B cell (primary cell): ENCODE measurements at regions not wholly inside any gene's neighbourhood (a gene's known extent, or its start where the extent isn't known, plus 50 kb on each side); places are given as distances from the start of the nearest gene placed in this dataset.

Source experiments
- ATAC-seq: fragments of 200-7000 bp; cut with Tn5 transposase; one replicate; pipeline ENCODE4 v1.10.0; 2021; ENCODE audit warnings: low read depth, mild to moderate bottlenecking, moderate number of reproducible peaks, moderate library complexity
- CTCF ChIA-PET: fragments of 350-600 bp; sonication (Branson Sonifier 250); formaldehyde crosslinking; loops from one replicate; lab custom pipeline; 2021; ENCODE audit warnings: antibody characterized with exemption, inconsistent platforms; lab: Charles Lee
- POLR2A ChIA-PET: fragments of 350-600 bp; sonication (Branson Sonifier 250); formaldehyde crosslinking; loops from one replicate; lab custom pipeline; 2021; ENCODE audit warnings: antibody characterized with exemption; lab: Charles Lee
- DNase-seq: peaks from one replicate; pipeline ENCODE4 v3.0.0; 2013
- H2AFZ ChIP-seq: 2 replicates; pipeline ENCODE4 v1.6.1; 2012; ENCODE audit warnings: mild to moderate bottlenecking, low read depth, low read length; ENCODE audit not compliant: insufficient read depth, poor library complexity, severe bottlenecking
- H3K27ac ChIP-seq, 2 donors: 1 replicate in 1 of 2; 2 replicates in 1 of 2; pipeline ENCODE4 v1.5.1; 2012 to 2013; ENCODE audit warnings: low read length in 2 of 2, mild to moderate bottlenecking in 2 of 2, moderate library complexity in 1 of 2
- H3K27me3 ChIP-seq, 4 experiments: fragments of 200-600 bp in 1 of 4; sonication (generic) in 1 of 4; replicated peaks in 1 of 4; 1 replicate in 2 of 4; 2 replicates in 2 of 4; pipeline versions ENCODE4 v1.6.1 to v1.7.0; 2013 to 2016; ENCODE audit warnings: low read length in 3 of 4, mild to moderate bottlenecking in 2 of 4, mixed read lengths in 1 of 4, moderate library complexity in 1 of 4; ENCODE audit not compliant: insufficient read depth in 4 of 4, control insufficient read depth in 3 of 4; ENCODE audit errors: control extremely low read depth in 1 of 4
- H3K36me3 ChIP-seq, 2 experiments: replicated peaks in 1 of 2; 1 replicate in 1 of 2; 2 replicates in 1 of 2; pipeline versions ENCODE4 v1.6.1 to v1.7.1; 2013; ENCODE audit warnings: low read length in 1 of 2; ENCODE audit not compliant: insufficient read depth in 2 of 2, control insufficient read depth in 1 of 2; ENCODE audit errors: control extremely low read depth in 1 of 2, extremely low read depth in 1 of 2
- H3K4me1 ChIP-seq, 2 donors: fragments of 200-600 bp in 1 of 2; sonication (generic) in 1 of 2; 1 replicate in 1 of 2; 2 replicates in 1 of 2; pipeline versions ENCODE4 v1.5.1 to v1.6.1; 2013 to 2017; ENCODE audit warnings: low read length in 2 of 2; ENCODE audit not compliant: control insufficient read depth in 2 of 2, insufficient read depth in 2 of 2
- H3K4me2 ChIP-seq: replicated peaks from 2 replicates; pipeline ENCODE3; 2012; ENCODE audit warnings: mild to moderate bottlenecking, low read depth, low read length; ENCODE audit not compliant: poor library complexity, severe bottlenecking
- H3K4me3 ChIP-seq, 5 experiments: fragments of 200-600 bp in 1 of 5; sonication (generic) in 1 of 5; 1 replicate in 3 of 5; 2 replicates in 2 of 5; pipeline versions ENCODE4 v1.5.1 to v1.7.0; 2011 to 2016; ENCODE audit warnings: low read length in 4 of 5, mild to moderate bottlenecking in 4 of 5, low read depth in 2 of 5, control low read depth in 1 of 5, moderate library complexity in 1 of 5; ENCODE audit not compliant: insufficient read depth in 1 of 5; ENCODE audit errors: control extremely low read depth in 1 of 5, extremely low read depth in 1 of 5
- H3K79me2 ChIP-seq: fragments of 200-600 bp; sonication (generic); one replicate; pipeline ENCODE4 v1.6.0; 2016; ENCODE audit warnings: low read length; ENCODE audit not compliant: control insufficient read depth, insufficient read depth
- H3K9ac ChIP-seq: fragments of 200-600 bp; sonication (generic); 2 replicates; pipeline ENCODE4 v1.6.1; 2017; ENCODE audit warnings: mild to moderate bottlenecking, low read length, moderate library complexity
- H3K9me3 ChIP-seq, 3 donors: one replicate each; pipeline versions ENCODE4 v1.6.1 to v1.7.1; 2013; ENCODE audit warnings: low read length in 2 of 3; ENCODE audit not compliant: control insufficient read depth in 2 of 3, insufficient read depth in 1 of 3; ENCODE audit errors: control extremely low read depth in 1 of 3
- H4K20me1 ChIP-seq: 2 replicates; pipeline ENCODE4 v1.6.0; 2012; ENCODE audit warnings: mild to moderate bottlenecking, low read length; ENCODE audit not compliant: insufficient read depth, control insufficient read depth, poor library complexity, severe bottlenecking
- H3K27ac Mint-ChIP-seq: one replicate; pipeline ENCODE4 v1.8.0; 2021; ENCODE audit warnings: mixed read lengths
- H3K27me3 Mint-ChIP-seq: one replicate; pipeline ENCODE4 v1.8.0; 2021; ENCODE audit warnings: mixed read lengths
- H3K4me1 Mint-ChIP-seq: one replicate; pipeline ENCODE4 v1.8.0; 2021; ENCODE audit warnings: mixed read lengths
- H3K4me3 Mint-ChIP-seq: one replicate; pipeline ENCODE4 v1.8.0; 2021; ENCODE audit warnings: mixed read lengths
- H3K9me3 Mint-ChIP-seq: one replicate; pipeline ENCODE4 v1.8.0; 2022; ENCODE audit warnings: mixed read lengths; ENCODE audit not compliant: insufficient read depth
- CTCF ChIP-seq: fragments of 200-600 bp; IDR thresholded peaks from one replicate; pipeline ENCODE4 v1.8.0; 2022; ENCODE audit warnings: antibody characterized with exemption, mild to moderate bottlenecking
- EZH2 ChIP-seq: IDR thresholded peaks from 2 replicates; pipeline ENCODE4 v1.6.1; 2012; ENCODE audit warnings: borderline replicate concordance, low read depth, mild to moderate bottlenecking, moderate library complexity, low read length; ENCODE audit not compliant: insufficient read depth, poor library complexity, severe bottlenecking
- WGBS: methylation state at CpG from one replicate; pipeline ENCODE4 v1.1.5; 2013; ENCODE audit warnings: missing lambda C conversion rate; ENCODE audit not compliant: insufficient coverage; 5-methylcytosine and 5-hydroxymethylcytosine counted together
- intact Hi-C: fragments of 100-400 bp; cut with micrococcal nuclease; formaldehyde crosslinking; loops from one replicate; pipeline ENCODE4 v1.10.0; 2022

GRCh38 chr14:101451166-101451565, 110.1 kb upstream of the DIO3 start:
- CTCF ChIA-PET: no interaction called here
- H3K27ac Mint-ChIP-seq: no peak overlapping the region
- H3K27me3 ChIP-seq: peaks cover 0 to 8% (median 2%) of the 10 kb centered on the region in 4 experiments
- no peaks in the 10 kb centered on the region for H4K20me1 ChIP-seq
- H3K9me3 ChIP-seq: no peaks in the 10 kb centered on the region
- H3K4me3 ChIP-seq: no peak overlapping the region
- H3K9ac ChIP-seq: no peak overlapping the region
- no peaks in the 10 kb centered on the region for H3K9me3 Mint-ChIP-seq
- H3K4me1 Mint-ChIP-seq: no peaks in the 10 kb centered on the region
- TF ChIP-seq EZH2: no peak
- no peak for TF ChIP-seq CTCF
- no peaks in the 10 kb centered on the region for H3K4me1 ChIP-seq
- no peak for DNase-seq
- no CpG with 5 or more reads among the region's 3 CpGs for WGBS
- H3K4me3 Mint-ChIP-seq: no peak overlapping the region
- H3K27me3 Mint-ChIP-seq: peaks cover 41% of the 10 kb centered on the region
- ATAC-seq: no peak
- no peak overlapping the region for H3K4me2 ChIP-seq
- H3K27ac ChIP-seq: no peak overlapping the region
- H3K36me3 ChIP-seq: no peaks in the 10 kb centered on the region
- no peaks in the 10 kb centered on the region for H3K79me2 ChIP-seq
- intact Hi-C loops: no loop called here
- POLR2A ChIA-PET: no interaction called here
- H2AFZ ChIP-seq: no peak overlapping the region

- Histone ChIP-seq H3K79me2 (no peaks in the 10 kb centered on the region), H3K36me3 (no peaks in the 10 kb centered on the region), H4K20me1 (no peaks in the 10 kb centered on the region), H2AFZ (no peak overlapping the region), H3K9me3 (no peaks in the 10 kb centered on the region), H3K4me3 (no peak overlapping the region), H3K27ac (no peak overlapping the region), H3K4me2 (no peak overlapping the region), H3K4me1 (no peaks in the 10 kb centered on the region), H3K27me3 (peaks cover 0 to 12% (median 3%) of the 10 kb centered on the region in 4 experiments), H3K9ac (no peak overlapping the region)
- DNase-seq (no peak), ATAC-seq (no peak)
- intact Hi-C loops: no loop called here
- WGBS: 100% methylated on average over 2 of the region's 7 CpGs
- Mint-ChIP-seq H3K27ac (no peak overlapping the region), H3K4me1 (peaks cover 4% of the 10 kb centered on the region), H3K9me3 (no peaks in the 10 kb centered on the region), H3K4me3 (no peak overlapping the region), H3K27me3 (peaks cover 45% of the 10 kb centered on the region)
- TF ChIP-seq EZH2: no peak
- no peak for TF ChIP-seq CTCF
- CTCF ChIA-PET: no interaction called here
- POLR2A ChIA-PET: no interaction called here
Measured at GRCh38 chr14:101453225-101453624, 108.1 kb upstream of the DIO3 start.
